ENCODE measurements at regions not wholly inside any gene's neighbourhood (a gene's known extent, or its start where the extent isn't known, plus 50 kb on each side); places are given as distances from the start of the nearest gene placed in this dataset.

DNA sequence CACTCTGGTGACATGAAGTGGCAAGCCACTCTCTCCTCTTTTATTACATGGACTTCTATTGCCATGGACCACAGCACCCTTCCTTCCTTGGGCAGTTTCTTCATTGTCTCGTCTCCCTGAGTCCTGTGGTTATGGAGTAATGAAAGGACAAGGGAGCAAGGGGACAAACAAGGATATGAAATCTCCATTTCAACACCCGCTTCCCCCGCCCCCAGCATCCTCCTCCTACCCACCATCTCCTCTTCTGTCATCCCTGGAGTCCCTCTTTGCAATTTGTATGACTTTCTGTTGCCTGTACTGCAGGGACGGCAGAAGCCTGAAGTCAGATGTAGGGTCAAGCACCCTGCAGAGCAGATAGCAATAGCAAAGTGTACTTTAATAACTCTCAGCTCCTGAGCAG is 300.7 kb upstream of the CLINT1 start:
- no peak for DNase-seq (ENCODE audit: low read depth)

- DNase-seq (ENCODE audit: low read depth) = no peak
Observed at GRCh38 chr5:158155811-158156505, 297.0 kb upstream of the CLINT1 start.

GRCh38 chr5:158155067-158155466 is 296.1 kb upstream of the CLINT1 start:
- no peak for DNase-seq (ENCODE audit: low read depth)

GRCh38 chr5:158154226-158155005 is 295.5 kb upstream of the CLINT1 start:
- DNase-seq (ENCODE audit: low read depth) = no peak

- no peak for DNase-seq (ENCODE audit: low read depth)
Observed at GRCh38 chr5:158153508-158153907, 294.6 kb upstream of the CLINT1 start.

DNA sequence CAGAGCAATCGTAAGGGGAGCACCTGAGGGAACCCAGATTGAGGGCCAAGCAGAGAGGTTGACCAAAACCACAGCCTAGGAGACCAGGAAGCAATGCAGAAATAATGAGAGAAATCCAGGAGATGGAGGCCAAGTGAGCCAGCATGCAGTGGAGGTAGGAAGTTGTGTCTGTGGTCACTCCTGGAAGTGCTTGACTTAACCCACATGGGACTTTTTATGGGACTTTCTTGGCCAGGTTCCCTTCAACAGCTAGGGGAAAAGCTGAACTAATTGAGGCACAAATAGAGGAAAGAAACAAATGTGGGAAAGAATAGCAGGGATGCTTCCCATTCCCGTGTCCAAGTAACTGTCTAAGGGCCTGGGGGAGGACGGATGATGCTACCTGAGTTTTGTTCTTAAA is 293.2 kb upstream of the CLINT1 start:
- no peak for DNase-seq (ENCODE audit: low read depth)

GRCh38 chr5:158147227-158147626 is 288.3 kb upstream of the CLINT1 start:
- DNase-seq (ENCODE audit: low read depth) = no peak

DNA sequence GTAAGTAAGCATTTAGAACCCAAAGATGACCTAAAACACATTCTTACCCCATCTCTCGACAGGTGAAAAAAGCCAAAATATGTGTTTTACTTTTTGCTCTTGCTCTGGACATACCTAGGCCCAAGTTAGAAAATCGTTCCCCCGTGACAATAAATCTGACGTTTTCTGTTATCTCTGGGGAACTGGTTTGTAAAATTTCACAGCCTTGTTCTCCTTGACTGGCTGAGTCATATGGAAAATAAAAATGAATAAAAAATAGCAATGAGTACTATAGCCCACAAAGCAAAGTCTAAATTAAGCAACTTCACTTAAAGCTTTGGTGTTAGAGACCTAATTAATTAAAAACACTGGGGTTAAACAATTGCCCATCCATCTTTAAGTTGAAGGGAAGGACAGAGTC is 286.9 kb upstream of the CLINT1 start:
- no peak for DNase-seq (ENCODE audit: low read depth)

DNA sequence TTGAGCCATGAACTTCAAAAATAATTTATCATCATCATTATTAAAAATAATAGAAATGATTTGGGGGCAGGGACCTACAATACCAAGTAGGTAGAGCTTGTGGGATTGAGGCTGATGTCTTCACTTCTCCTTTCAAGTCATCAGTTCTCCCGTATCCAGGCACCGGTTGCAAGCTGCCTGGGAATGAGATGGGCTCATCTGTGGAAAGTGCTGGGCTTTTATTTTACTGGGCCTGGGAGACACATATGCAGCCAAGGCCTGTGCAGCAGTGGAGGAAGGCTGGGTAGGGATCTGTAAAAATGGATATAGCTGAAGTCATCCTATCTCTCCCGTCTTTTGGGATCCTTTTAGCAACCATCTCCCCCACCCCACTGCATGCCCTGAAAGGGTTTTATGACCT is 284.1 kb upstream of the CLINT1 start:
- no peak for DNase-seq (ENCODE audit: low read depth)

- no peak for DNase-seq (ENCODE audit: low read depth)
Observed at GRCh38 chr5:158142156-158142555, 283.2 kb upstream of the CLINT1 start.

DNA sequence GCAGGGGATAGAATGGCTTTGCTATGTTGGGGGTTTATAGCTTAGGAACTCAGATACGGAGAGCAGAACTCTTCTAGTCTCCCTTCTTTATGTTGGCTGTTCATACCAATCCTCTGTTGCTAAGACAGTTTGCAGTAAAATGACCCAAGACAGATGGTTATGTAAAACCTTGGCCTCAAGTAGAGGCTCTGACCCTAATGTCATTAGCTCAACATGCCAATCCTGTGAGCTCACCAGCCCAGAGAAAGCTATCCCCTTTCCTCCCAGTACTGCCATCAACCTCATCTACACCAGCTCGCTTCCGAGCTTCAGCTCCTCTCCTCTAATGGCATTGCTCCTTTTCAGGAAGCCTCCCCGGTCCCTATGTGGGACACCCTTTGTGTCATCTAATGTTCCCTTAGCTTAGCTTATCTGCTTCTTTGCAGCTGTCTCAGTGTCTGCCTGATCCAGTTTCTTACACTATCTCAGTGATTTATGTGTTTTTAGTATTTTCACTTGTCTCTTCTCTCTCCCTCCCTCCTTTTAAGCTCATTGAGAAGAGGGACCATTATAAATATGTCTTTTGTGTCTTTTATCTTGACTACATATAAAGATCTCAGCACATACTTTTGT is 281.3 kb upstream of the CLINT1 start:
- no peak for DNase-seq (ENCODE audit: low read depth)

DNA sequence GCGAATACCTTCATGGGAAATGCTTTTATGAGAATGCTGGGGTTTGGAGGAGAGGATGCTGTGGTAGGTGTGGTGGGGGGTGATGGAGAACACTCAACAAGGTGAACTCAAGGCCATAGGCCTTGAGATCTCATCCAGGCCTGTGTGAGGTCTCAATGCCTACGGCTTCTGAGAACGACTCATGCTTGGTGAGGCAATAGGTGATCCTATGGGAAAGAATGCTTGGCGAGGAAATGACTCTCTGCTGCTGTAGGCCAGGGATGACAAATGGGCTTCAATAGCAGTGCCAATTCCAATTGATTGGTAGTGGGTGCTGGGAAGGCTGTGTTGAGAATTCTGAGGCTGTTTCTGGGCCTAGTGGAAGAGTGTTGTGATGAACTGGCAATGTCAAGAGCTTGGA is 280.2 kb upstream of the CLINT1 start:
- DNase-seq (ENCODE audit: low read depth) = no peak

GRCh38 chr5:158135682-158136179 is 276.8 kb upstream of the CLINT1 start:
- DNase-seq (ENCODE audit: low read depth) = no peak

DNA sequence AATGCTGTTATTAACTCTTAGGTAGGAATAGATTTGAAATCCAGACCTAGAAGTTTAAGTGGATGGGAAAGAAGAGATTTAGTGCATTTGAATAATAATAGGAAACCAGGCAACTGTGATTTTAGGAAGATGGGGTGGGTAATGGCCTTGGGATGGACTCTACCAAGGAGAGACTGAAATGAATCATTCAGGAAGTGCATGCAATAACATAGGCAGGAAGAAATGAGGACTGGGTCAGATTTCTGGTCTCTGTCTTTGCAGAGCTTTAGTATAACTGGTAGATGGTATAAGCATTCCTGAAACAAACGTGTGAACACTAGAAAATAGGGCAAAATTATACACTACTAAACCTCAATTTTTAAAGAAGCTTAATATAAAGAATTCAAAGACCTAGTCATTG is 274.4 kb upstream of the CLINT1 start:
- DNase-seq (ENCODE audit: low read depth) = no peak

DNA sequence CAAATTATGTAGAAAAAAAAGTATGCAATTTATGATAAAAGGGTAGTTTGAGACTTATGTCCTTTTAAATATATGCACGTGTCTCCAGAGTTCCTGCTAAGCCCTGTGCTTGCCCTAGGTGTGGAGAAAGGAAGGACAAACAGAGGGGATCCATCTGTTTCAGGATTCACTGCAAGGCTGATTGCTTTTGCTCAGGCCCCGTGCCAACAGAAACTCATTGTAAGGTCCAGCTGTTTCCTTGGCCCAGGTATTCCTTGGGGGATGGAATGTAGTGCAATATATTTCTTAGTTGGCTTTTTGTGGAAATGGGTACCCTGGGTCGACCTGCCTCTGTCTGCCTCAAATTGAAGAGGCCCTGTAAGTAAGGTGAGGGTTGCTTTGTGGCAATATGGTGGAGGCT is 268.6 kb upstream of the CLINT1 start:
- DNase-seq (ENCODE audit: low read depth) = no peak

- no peak for DNase-seq (ENCODE audit: low read depth)
Observed at GRCh38 chr5:158126442-158127405, 267.8 kb upstream of the CLINT1 start.

GRCh38 chr5:158124606-158125316 is 265.8 kb upstream of the CLINT1 start:
- no peak for DNase-seq (ENCODE audit: low read depth)

DNA sequence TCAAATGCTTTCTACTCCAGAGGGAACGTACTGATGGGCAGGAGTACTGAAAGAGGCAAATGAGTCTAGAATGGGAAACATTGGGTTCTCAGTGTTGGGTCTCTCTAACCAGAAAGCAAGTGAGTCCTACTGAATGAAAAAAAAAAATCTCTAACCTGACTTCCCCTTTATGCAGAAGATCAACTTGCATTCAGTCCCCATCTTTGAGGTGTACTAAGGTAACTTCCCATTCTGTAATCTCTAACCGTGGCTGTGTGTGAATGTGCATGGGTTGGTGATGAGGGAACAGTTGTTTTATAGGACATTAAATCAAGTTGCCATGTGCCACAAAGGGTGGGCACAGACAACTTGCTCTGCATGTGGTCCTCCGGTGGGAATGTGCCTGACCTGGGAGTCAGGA is 264.6 kb upstream of the CLINT1 start:
- no peak for DNase-seq (ENCODE audit: low read depth)

DNA sequence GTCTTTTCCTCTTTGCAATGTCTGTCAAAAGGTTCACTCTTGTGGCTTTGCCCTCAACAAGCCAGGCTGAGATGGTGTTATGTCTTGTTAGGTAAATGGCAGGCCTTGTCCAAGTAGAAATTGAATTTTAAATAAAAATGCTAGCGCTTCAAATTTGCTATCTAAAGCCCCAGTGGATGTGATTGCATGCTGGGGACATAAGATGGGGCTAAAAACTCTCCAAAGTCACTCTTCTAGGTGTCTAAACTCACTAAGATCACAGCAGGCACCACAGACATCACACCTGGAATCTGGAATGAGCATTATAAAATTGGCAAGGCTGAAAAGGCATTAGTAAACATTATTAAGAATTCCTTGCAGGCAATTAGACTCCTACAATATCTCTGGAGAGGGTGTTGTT is 262.7 kb upstream of the CLINT1 start:
- no peak for DNase-seq (ENCODE audit: low read depth)

DNA sequence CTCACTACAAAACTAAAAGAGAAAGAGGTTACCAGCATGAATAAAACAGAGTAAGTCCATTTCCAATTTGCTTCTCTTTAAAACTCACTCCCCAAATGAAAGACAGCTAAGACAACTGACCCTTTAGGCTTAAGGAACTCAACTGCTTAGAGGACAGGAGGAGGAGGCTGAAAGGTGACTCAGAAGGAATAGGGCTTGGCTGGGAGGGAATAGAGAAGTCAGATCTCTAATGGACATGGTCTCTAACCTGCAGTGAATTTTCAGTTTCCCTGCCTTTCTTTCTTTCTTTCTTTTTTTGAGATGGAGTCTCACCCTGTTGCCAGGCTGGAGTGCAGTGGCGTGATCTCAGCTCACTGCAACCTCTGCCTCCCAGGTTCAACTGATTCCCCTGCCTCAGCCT is 261.8 kb upstream of the CLINT1 start:
- no peak for DNase-seq (ENCODE audit: low read depth)

- no peak for DNase-seq (ENCODE audit: low read depth)
Observed at GRCh38 chr5:158119961-158120723, 261.2 kb upstream of the CLINT1 start.

Data from stimulated activated CD8-positive, alpha-beta memory T cell treated with anti-CD3 and anti-CD28 coated beads, Interleukin-12 subunit alpha, Interleukin-12 subunit beta, amount 100 ng/mL, for 1 hour (primary cell).